Psoas muscle (tissue), 7 donors: ENCODE measurements at regions not wholly inside any gene's neighbourhood (a gene's known extent, or its start where the extent isn't known, plus 50 kb on each side); places are given as distances from the start of the nearest gene placed in this dataset.
A peak's percentile ranks its signal among the peaks of the same experiment; 100 is the strongest.

Source experiments
- ATAC-seq, 4 donors: fragments of 200-7000 bp; cut with Tn5 transposase; one replicate each; pipeline ENCODE4 v1.9.1; 2020; ENCODE audit warnings: moderate library complexity in 3 of 4, mild to moderate bottlenecking in 2 of 4
- DNase-seq, 2 donors: peaks; one replicate each; pipeline ENCODE4 v3.0.0-alpha.2; 2020
- H3K27ac ChIP-seq: fragments of 200-600 bp; one replicate; pipeline ENCODE4 v1.8.0; 2022
- H3K27me3 ChIP-seq, 3 donors: fragments of 200-600 bp in 1 of 3; one replicate each; pipeline versions ENCODE4 v1.6.1 to v1.8.0; 2013 to 2022; ENCODE audit warnings: low read length in 2 of 3, mild to moderate bottlenecking in 2 of 3, moderate library complexity in 1 of 3; ENCODE audit not compliant: insufficient read depth in 3 of 3
- H3K36me3 ChIP-seq, 2 donors: fragments of 200-600 bp in 1 of 2; one replicate each; pipeline versions ENCODE4 v1.6.1 to v1.8.0; 2013 to 2022; ENCODE audit warnings: low read depth in 1 of 2, mild to moderate bottlenecking in 1 of 2, moderate library complexity in 1 of 2; ENCODE audit not compliant: insufficient read depth in 1 of 2
- H3K4me1 ChIP-seq: fragments of 200-600 bp; one replicate; pipeline ENCODE4 v1.8.0; 2022
- H3K4me3 ChIP-seq: fragments of 200-600 bp; one replicate; pipeline ENCODE4 v1.8.0; 2022; ENCODE audit warnings: mild to moderate bottlenecking
- H3K9me3 ChIP-seq: fragments of 200-600 bp; one replicate; pipeline ENCODE4 v1.8.0; 2022
- CTCF ChIP-seq: fragments of 200-600 bp; IDR thresholded peaks from one replicate; pipeline ENCODE4 v1.8.0; 2022; ENCODE audit warnings: antibody characterized with exemption
- WGBS, 3 donors: extraction: QIAGEN DNeasy Blood & Tissue Kit; methylation state at CpG; one replicate each; pipeline versions ENCODE4 v1.1.6 to v1.1.7; 2013; 5-methylcytosine and 5-hydroxymethylcytosine counted together
- intact Hi-C, 2 donors: fragments of 100-400 bp; cut with DNase I; formaldehyde crosslinking; loops; one replicate each; pipeline versions ENCODE4 v1.11.0 to v1.14.2; 2022
- donor health status: healthy with polysubstance abuse.
- donor health status: DM: no; HTN: no; CAD: no; lungs with moderate emphysema.
- donor health status: Bipolar disorder and iron deficiency.
- donor health status: healthy.
- donor health status: DM: yes; HTN: yes; CAD: no.
- donor health status: DM: no; HTN: no; CAD: no.
- donor health status: DM: yes; HTN: yes; CAD: no.

DNA sequence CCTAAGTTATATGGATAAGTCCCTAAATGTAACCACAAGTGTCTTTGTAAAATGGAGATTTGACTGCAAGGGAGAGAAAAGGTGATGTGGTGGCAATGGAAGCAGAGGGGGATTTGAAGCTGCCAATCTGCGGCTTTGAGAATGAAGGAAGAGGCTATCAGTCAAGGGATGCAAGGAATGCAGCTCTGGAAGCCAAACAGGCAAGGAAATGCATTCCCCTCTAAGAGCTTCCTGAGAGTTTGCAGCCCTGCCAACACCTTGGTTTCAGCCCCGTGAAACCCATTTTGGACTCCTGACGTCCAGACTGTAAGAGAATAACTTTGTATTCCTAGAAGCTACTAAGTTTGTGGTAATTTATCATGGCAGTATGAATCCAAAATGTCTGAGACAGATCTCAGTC lies 167.3 kb upstream of the MPHOSPH6 start:
- intact Hi-C loops = no loop called here

GRCh38 chr16:82331974-82332750 lies 162.1 kb upstream of the MPHOSPH6 start:
- Histone ChIP-seq H3K4me3 (no peak overlapping the region), H3K27ac (no peak overlapping the region), H3K36me3 (no peaks in the 10 kb centered on the region), H3K4me1 (no peaks in the 10 kb centered on the region), H3K27me3 (no peaks in the 10 kb centered on the region), H3K9me3 (no peaks in the 10 kb centered on the region)
- WGBS, 3 donors = 85 to 90% (median 86%) methylated on average over 6 of the region's 6 CpGs
- DNase-seq (no peak), ATAC-seq (no peak)
- intact Hi-C loops = no loop called here
- no peak for TF ChIP-seq CTCF

More for the DNA sequence above, 167.3 kb upstream of the MPHOSPH6 start:
- Histone ChIP-seq H3K27me3 (peaks cover 0 to 2% (median 0%) of the 10 kb centered on the region in 3 donors), H3K4me1 (no peaks in the 10 kb centered on the region), H3K36me3 (no peaks in the 10 kb centered on the region), H3K4me3 (no peak overlapping the region), H3K27ac (no peak overlapping the region), H3K9me3 (no peaks in the 10 kb centered on the region)
- ATAC-seq (no peak), DNase-seq (no peak)
- no peak for TF ChIP-seq CTCF
- WGBS, 3 donors = 21 to 34% (median 27%) methylated on average over 3 of the region's 3 CpGs

DNA sequence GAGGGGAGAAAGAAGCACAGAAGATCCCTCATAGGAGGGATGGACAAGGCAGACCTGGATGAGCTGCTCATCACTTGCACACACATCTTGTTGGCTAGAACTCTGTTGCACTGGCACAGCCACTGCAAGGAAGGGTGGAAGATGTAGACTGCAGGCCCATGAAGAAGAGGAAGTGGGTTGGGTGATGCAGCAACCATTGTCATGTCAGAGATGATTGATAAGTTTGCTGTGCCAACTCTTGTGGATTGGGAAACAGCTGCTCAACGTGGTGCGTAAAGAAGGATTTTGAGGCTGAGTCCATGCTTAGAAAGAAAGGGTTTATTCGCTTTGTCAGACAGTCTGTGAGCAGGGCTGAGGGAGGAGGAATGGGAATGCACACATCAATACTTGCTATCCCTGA lies 161.4 kb upstream of the MPHOSPH6 start:
- DNase-seq (no peak), ATAC-seq (no peak)
- Histone ChIP-seq H3K4me3 (no peak overlapping the region), H3K27ac (no peak overlapping the region), H3K9me3 (no peaks in the 10 kb centered on the region), H3K4me1 (no peaks in the 10 kb centered on the region), H3K27me3 (no peaks in the 10 kb centered on the region), H3K36me3 (no peaks in the 10 kb centered on the region)
- no peak for TF ChIP-seq CTCF
- 87 to 90% (median 90%) methylated on average over 3 of the region's 3 CpGs for WGBS, 3 donors
- intact Hi-C loops = no loop called here

- no peaks in the 10 kb centered on the region for H3K4me1 ChIP-seq
- no peaks in the 10 kb centered on the region for H3K27me3 ChIP-seq
- no peak for TF ChIP-seq CTCF
- H3K9me3 ChIP-seq = no peaks in the 10 kb centered on the region
- intact Hi-C loops = no loop called here
- ATAC-seq (peak in 1 of 4 donors; percentile 46), DNase-seq (no peak)
- WGBS, 3 donors = 38 to 46% (median 43%) methylated on average over 11 of the region's 11 CpGs
- H3K36me3 ChIP-seq = no peaks in the 10 kb centered on the region
- H3K4me3 ChIP-seq = no peak overlapping the region
- H3K27ac ChIP-seq = no peak overlapping the region
Observed at GRCh38 chr16:82329504-82330192, 159.6 kb upstream of the MPHOSPH6 start.
